Activated naive CD4-positive, alpha-beta T cell treated with anti-CD3 and anti-CD28 coated beads, Interleukin-2, amount 50 U/mL, for 16 hours (primary cell): ENCODE measurements at regions not wholly inside any gene's neighbourhood (a gene's known extent, or its start where the extent isn't known, plus 50 kb on each side); places are given as distances from the start of the nearest gene placed in this dataset.

Source experiments
- DNase-seq: peaks from one replicate; pipeline ENCODE4 v3.0.0-alpha.2; 2020

GRCh38 chr5:68730220-68730978 lies 363.4 kb upstream of the SLC30A5 start:
- DNase-seq: no peak

GRCh38 chr5:68730979-68731654 lies 362.7 kb upstream of the SLC30A5 start:
- no peak for DNase-seq

GRCh38 chr5:68732251-68732650 lies 361.6 kb upstream of the SLC30A5 start:
- DNase-seq: no peak

- no peak for DNase-seq
These were observed 359.0 kb upstream of the SLC30A5 start for GRCh38 chr5:68734781-68735180.

GRCh38 chr5:68738236-68738635 lies 355.6 kb upstream of the SLC30A5 start:
- no peak for DNase-seq

- no peak for DNase-seq
These were observed 355.0 kb upstream of the SLC30A5 start for GRCh38 chr5:68738841-68739240.

GRCh38 chr5:68739752-68740151 lies 354.1 kb upstream of the SLC30A5 start:
- no peak for DNase-seq

- no peak for DNase-seq
These were observed 353.4 kb upstream of the SLC30A5 start for GRCh38 chr5:68740226-68740910.

- no peak for DNase-seq
These were observed 349.6 kb upstream of the SLC30A5 start for GRCh38 chr5:68744206-68744605.

GRCh38 chr5:68745448-68745847 lies 348.4 kb upstream of the SLC30A5 start:
- DNase-seq: no peak

- no peak for DNase-seq
These were observed 347.6 kb upstream of the SLC30A5 start for GRCh38 chr5:68746220-68746619.

- DNase-seq: no peak
These were observed 347.0 kb upstream of the SLC30A5 start for GRCh38 chr5:68746643-68747420.

GRCh38 chr5:68747521-68747920 lies 346.3 kb upstream of the SLC30A5 start:
- DNase-seq: no peak

GRCh38 chr5:68748101-68748500 lies 345.7 kb upstream of the SLC30A5 start:
- DNase-seq: no peak

GRCh38 chr5:68749077-68749476 lies 344.7 kb upstream of the SLC30A5 start:
- no peak for DNase-seq

GRCh38 chr5:68749631-68750030 lies 344.2 kb upstream of the SLC30A5 start:
- DNase-seq: no peak

- DNase-seq: no peak
These were observed 342.2 kb upstream of the SLC30A5 start for GRCh38 chr5:68751661-68752060.

GRCh38 chr5:68754536-68754935 lies 339.3 kb upstream of the SLC30A5 start:
- DNase-seq: no peak

GRCh38 chr5:68755293-68755692 lies 338.5 kb upstream of the SLC30A5 start:
- DNase-seq: no peak

GRCh38 chr5:68757006-68757405 lies 336.8 kb upstream of the SLC30A5 start:
- DNase-seq: no peak

GRCh38 chr5:68757626-68758212 lies 336.1 kb upstream of the SLC30A5 start:
- DNase-seq: no peak

GRCh38 chr5:68759593-68759992 lies 334.2 kb upstream of the SLC30A5 start:
- no peak for DNase-seq

- no peak for DNase-seq
These were observed 331.6 kb upstream of the SLC30A5 start for GRCh38 chr5:68762201-68762600.
